B cell (primary cell): ENCODE measurements at regions not wholly inside any gene's neighbourhood (a gene's known extent, or its start where the extent isn't known, plus 50 kb on each side); places are given as distances from the start of the nearest gene placed in this dataset.

Experiments used
- ATAC-seq: fragments of 200-7000 bp; cut with Tn5 transposase; one replicate; pipeline ENCODE4 v1.10.0; 2021; ENCODE audit warnings: low read depth, mild to moderate bottlenecking, moderate number of reproducible peaks, moderate library complexity
- CTCF ChIA-PET: fragments of 350-600 bp; sonication (Branson Sonifier 250); formaldehyde crosslinking; loops from one replicate; lab custom pipeline; 2021; ENCODE audit warnings: antibody characterized with exemption, inconsistent platforms; lab: Charles Lee
- POLR2A ChIA-PET: fragments of 350-600 bp; sonication (Branson Sonifier 250); formaldehyde crosslinking; loops from one replicate; lab custom pipeline; 2021; ENCODE audit warnings: antibody characterized with exemption; lab: Charles Lee
- DNase-seq: peaks from one replicate; pipeline ENCODE4 v3.0.0; 2013
- H2AFZ ChIP-seq: 2 replicates; pipeline ENCODE4 v1.6.1; 2012; ENCODE audit warnings: mild to moderate bottlenecking, low read depth, low read length; ENCODE audit not compliant: insufficient read depth, poor library complexity, severe bottlenecking
- H3K27ac ChIP-seq, 2 donors: 1 replicate in 1 of 2; 2 replicates in 1 of 2; pipeline ENCODE4 v1.5.1; 2012 to 2013; ENCODE audit warnings: low read length in 2 of 2, mild to moderate bottlenecking in 2 of 2, moderate library complexity in 1 of 2
- H3K27me3 ChIP-seq, 4 experiments: fragments of 200-600 bp in 1 of 4; sonication (generic) in 1 of 4; replicated peaks in 1 of 4; 1 replicate in 2 of 4; 2 replicates in 2 of 4; pipeline versions ENCODE4 v1.6.1 to v1.7.0; 2013 to 2016; ENCODE audit warnings: low read length in 3 of 4, mild to moderate bottlenecking in 2 of 4, mixed read lengths in 1 of 4, moderate library complexity in 1 of 4; ENCODE audit not compliant: insufficient read depth in 4 of 4, control insufficient read depth in 3 of 4; ENCODE audit errors: control extremely low read depth in 1 of 4
- H3K36me3 ChIP-seq, 2 experiments: replicated peaks in 1 of 2; 1 replicate in 1 of 2; 2 replicates in 1 of 2; pipeline versions ENCODE4 v1.6.1 to v1.7.1; 2013; ENCODE audit warnings: low read length in 1 of 2; ENCODE audit not compliant: insufficient read depth in 2 of 2, control insufficient read depth in 1 of 2; ENCODE audit errors: control extremely low read depth in 1 of 2, extremely low read depth in 1 of 2
- H3K4me1 ChIP-seq, 2 donors: fragments of 200-600 bp in 1 of 2; sonication (generic) in 1 of 2; 1 replicate in 1 of 2; 2 replicates in 1 of 2; pipeline versions ENCODE4 v1.5.1 to v1.6.1; 2013 to 2017; ENCODE audit warnings: low read length in 2 of 2; ENCODE audit not compliant: control insufficient read depth in 2 of 2, insufficient read depth in 2 of 2
- H3K4me2 ChIP-seq: replicated peaks from 2 replicates; pipeline ENCODE3; 2012; ENCODE audit warnings: mild to moderate bottlenecking, low read depth, low read length; ENCODE audit not compliant: poor library complexity, severe bottlenecking
- H3K4me3 ChIP-seq, 5 experiments: fragments of 200-600 bp in 1 of 5; sonication (generic) in 1 of 5; 1 replicate in 3 of 5; 2 replicates in 2 of 5; pipeline versions ENCODE4 v1.5.1 to v1.7.0; 2011 to 2016; ENCODE audit warnings: low read length in 4 of 5, mild to moderate bottlenecking in 4 of 5, low read depth in 2 of 5, control low read depth in 1 of 5, moderate library complexity in 1 of 5; ENCODE audit not compliant: insufficient read depth in 1 of 5; ENCODE audit errors: control extremely low read depth in 1 of 5, extremely low read depth in 1 of 5
- H3K79me2 ChIP-seq: fragments of 200-600 bp; sonication (generic); one replicate; pipeline ENCODE4 v1.6.0; 2016; ENCODE audit warnings: low read length; ENCODE audit not compliant: control insufficient read depth, insufficient read depth
- H3K9ac ChIP-seq: fragments of 200-600 bp; sonication (generic); 2 replicates; pipeline ENCODE4 v1.6.1; 2017; ENCODE audit warnings: mild to moderate bottlenecking, low read length, moderate library complexity
- H3K9me3 ChIP-seq, 3 donors: one replicate each; pipeline versions ENCODE4 v1.6.1 to v1.7.1; 2013; ENCODE audit warnings: low read length in 2 of 3; ENCODE audit not compliant: control insufficient read depth in 2 of 3, insufficient read depth in 1 of 3; ENCODE audit errors: control extremely low read depth in 1 of 3
- H4K20me1 ChIP-seq: 2 replicates; pipeline ENCODE4 v1.6.0; 2012; ENCODE audit warnings: mild to moderate bottlenecking, low read length; ENCODE audit not compliant: insufficient read depth, control insufficient read depth, poor library complexity, severe bottlenecking
- H3K27ac Mint-ChIP-seq: one replicate; pipeline ENCODE4 v1.8.0; 2021; ENCODE audit warnings: mixed read lengths
- H3K27me3 Mint-ChIP-seq: one replicate; pipeline ENCODE4 v1.8.0; 2021; ENCODE audit warnings: mixed read lengths
- H3K4me1 Mint-ChIP-seq: one replicate; pipeline ENCODE4 v1.8.0; 2021; ENCODE audit warnings: mixed read lengths
- H3K4me3 Mint-ChIP-seq: one replicate; pipeline ENCODE4 v1.8.0; 2021; ENCODE audit warnings: mixed read lengths
- H3K9me3 Mint-ChIP-seq: one replicate; pipeline ENCODE4 v1.8.0; 2022; ENCODE audit warnings: mixed read lengths; ENCODE audit not compliant: insufficient read depth
- EZH2 ChIP-seq: IDR thresholded peaks from 2 replicates; pipeline ENCODE4 v1.6.1; 2012; ENCODE audit warnings: borderline replicate concordance, low read depth, mild to moderate bottlenecking, moderate library complexity, low read length; ENCODE audit not compliant: insufficient read depth, poor library complexity, severe bottlenecking
- WGBS: methylation state at CpG from one replicate; pipeline ENCODE4 v1.1.5; 2013; ENCODE audit warnings: missing lambda C conversion rate; ENCODE audit not compliant: insufficient coverage; 5-methylcytosine and 5-hydroxymethylcytosine counted together
- intact Hi-C: fragments of 100-400 bp; cut with micrococcal nuclease; formaldehyde crosslinking; loops from one replicate; pipeline ENCODE4 v1.10.0; 2022
- TF ChIP-seq, protein P1 (sequence below): fragments of 200-600 bp; IDR thresholded peaks from one replicate; pipeline ENCODE4 v1.8.0; 2022; ENCODE audit warnings: antibody characterized with exemption, mild to moderate bottlenecking

DNA sequence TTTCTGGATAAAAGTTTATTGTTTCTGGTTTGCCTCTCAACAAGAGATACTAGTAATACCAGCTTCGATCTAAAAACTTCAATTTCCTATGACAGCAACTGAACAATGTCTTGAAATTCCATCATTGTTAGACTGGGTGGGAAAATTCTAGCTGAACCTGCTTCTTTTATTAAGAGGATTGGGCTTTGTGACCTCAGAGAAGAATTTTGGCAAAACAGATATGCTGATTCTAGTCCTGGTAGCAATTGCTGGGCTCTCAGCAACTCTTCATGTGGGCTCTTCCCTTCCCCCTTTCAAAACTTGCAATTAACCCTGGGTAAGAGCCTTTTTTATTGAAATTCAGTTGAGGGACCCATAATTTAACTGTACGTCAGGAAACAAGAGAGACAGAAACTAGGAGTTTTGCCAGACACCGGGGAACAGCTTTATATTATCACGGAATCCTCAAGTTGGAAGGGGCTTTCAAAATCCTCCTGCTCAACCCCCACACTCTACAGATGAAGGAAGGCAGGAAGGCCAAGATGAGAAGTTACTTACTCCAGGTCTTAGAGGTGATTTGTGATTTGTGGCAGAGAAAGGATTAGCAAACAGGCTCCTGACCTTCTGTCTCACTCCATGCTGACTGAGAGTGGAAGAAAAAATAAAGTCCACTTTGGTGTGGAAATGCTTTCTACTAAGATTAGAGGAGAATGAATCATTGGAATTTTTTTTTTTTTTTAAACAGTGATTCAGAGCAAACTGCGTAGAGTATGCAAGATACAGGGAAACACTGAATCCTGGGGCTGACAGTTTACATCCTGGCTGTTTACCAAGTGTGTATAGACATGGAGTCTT, 239.0 kb upstream of the ATP2B1 start:
- no peak overlapping the region for H3K9ac ChIP-seq
- ATAC-seq (no peak), DNase-seq (no peak)
- TF ChIP-seq, protein P1, sequence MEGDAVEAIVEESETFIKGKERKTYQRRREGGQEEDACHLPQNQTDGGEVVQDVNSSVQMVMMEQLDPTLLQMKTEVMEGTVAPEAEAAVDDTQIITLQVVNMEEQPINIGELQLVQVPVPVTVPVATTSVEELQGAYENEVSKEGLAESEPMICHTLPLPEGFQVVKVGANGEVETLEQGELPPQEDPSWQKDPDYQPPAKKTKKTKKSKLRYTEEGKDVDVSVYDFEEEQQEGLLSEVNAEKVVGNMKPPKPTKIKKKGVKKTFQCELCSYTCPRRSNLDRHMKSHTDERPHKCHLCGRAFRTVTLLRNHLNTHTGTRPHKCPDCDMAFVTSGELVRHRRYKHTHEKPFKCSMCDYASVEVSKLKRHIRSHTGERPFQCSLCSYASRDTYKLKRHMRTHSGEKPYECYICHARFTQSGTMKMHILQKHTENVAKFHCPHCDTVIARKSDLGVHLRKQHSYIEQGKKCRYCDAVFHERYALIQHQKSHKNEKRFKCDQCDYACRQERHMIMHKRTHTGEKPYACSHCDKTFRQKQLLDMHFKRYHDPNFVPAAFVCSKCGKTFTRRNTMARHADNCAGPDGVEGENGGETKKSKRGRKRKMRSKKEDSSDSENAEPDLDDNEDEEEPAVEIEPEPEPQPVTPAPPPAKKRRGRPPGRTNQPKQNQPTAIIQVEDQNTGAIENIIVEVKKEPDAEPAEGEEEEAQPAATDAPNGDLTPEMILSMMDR, result no peak
- TF ChIP-seq EZH2, result no peak
- no peaks in the 10 kb centered on the region for H3K9me3 Mint-ChIP-seq
- no peaks in the 10 kb centered on the region for H3K9me3 ChIP-seq
- peaks cover 73% of the 10 kb centered on the region for H3K4me1 Mint-ChIP-seq
- H4K20me1 ChIP-seq, result no peaks in the 10 kb centered on the region
- H2AFZ ChIP-seq, result peak overlapping the region; percentile 47
- peaks cover 53 to 62% of the 10 kb centered on the region in 2 donors for H3K4me1 ChIP-seq
- intact Hi-C loops, result loop anchor here (1.0 kb wide), 1 partner anchor 12 kb away; no protein-coding TSS in a partner anchor
- H3K4me3 Mint-ChIP-seq, result peak overlapping the region; percentile 32
- peak overlapping the region; percentile 42 to 98 for H3K27ac ChIP-seq
- no peaks in the 10 kb centered on the region for H3K27me3 Mint-ChIP-seq
- WGBS, result no CpG with 5 or more reads among the region's 5 CpGs
- ChIA-PET CTCF (interaction anchor here (1.0 to 3.7 kb wide), 5 partner anchors 11 to 239 kb away, joined by 3 to 19 read pairs (median 5); partner anchors contain the start of gene ATP2B1), POLR2A (interaction anchor here (0.6 to 4.5 kb wide), 5 partner anchors 18 to 342 kb away, joined by 3 to 37 read pairs (median 3); no protein-coding TSS in a partner anchor)
- H3K27me3 ChIP-seq, result no peaks in the 10 kb centered on the region
- peak overlapping the region; percentile 81 for H3K27ac Mint-ChIP-seq
- H3K4me3 ChIP-seq, result no peak overlapping the region
- no peaks in the 10 kb centered on the region for H3K36me3 ChIP-seq
- no peaks in the 10 kb centered on the region for H3K79me2 ChIP-seq
- H3K4me2 ChIP-seq, result peak overlapping the region; percentile 73
